Testis (tissue), 2 donors: ENCODE measurements at regions not wholly inside any gene's neighbourhood (a gene's known extent, or its start where the extent isn't known, plus 50 kb on each side); places are given as distances from the start of the nearest gene placed in this dataset.

Source experiments
- POLR2A ChIP-seq: fragments of 450-650 bp; IDR thresholded peaks from one replicate; pipeline ENCODE4 v1.6.1; 2017; ENCODE audit warnings: antibody characterized with exemption, mild to moderate bottlenecking, moderate library complexity
- TF ChIP-seq, protein P1 (sequence below), 3 experiments: fragments of 450-650 bp in 2 of 3; fragments of 200-600 bp in 1 of 3; sonication (generic) in 1 of 3; IDR thresholded peaks; one replicate each; pipeline ENCODE4 v1.5.1; 2016 to 2019; ENCODE audit warnings: antibody characterized with exemption in 3 of 3, mild to moderate bottlenecking in 2 of 3, moderate library complexity in 1 of 3

GRCh38 chr18:67582488-67582887 is 66.0 kb upstream of the DSEL start:
- TF ChIP-seq, protein P1, sequence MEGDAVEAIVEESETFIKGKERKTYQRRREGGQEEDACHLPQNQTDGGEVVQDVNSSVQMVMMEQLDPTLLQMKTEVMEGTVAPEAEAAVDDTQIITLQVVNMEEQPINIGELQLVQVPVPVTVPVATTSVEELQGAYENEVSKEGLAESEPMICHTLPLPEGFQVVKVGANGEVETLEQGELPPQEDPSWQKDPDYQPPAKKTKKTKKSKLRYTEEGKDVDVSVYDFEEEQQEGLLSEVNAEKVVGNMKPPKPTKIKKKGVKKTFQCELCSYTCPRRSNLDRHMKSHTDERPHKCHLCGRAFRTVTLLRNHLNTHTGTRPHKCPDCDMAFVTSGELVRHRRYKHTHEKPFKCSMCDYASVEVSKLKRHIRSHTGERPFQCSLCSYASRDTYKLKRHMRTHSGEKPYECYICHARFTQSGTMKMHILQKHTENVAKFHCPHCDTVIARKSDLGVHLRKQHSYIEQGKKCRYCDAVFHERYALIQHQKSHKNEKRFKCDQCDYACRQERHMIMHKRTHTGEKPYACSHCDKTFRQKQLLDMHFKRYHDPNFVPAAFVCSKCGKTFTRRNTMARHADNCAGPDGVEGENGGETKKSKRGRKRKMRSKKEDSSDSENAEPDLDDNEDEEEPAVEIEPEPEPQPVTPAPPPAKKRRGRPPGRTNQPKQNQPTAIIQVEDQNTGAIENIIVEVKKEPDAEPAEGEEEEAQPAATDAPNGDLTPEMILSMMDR (IDR thresholded peaks at IDR 0.05): no peak
- TF ChIP-seq POLR2A: no peak
